Stimulated activated CD4-positive, alpha-beta T cell treated with anti-CD3 and anti-CD28 coated beads, Interleukin-15, amount 100 ng/mL, for 24 hours (primary cell): ENCODE measurements at regions not wholly inside any gene's neighbourhood (a gene's known extent, or its start where the extent isn't known, plus 50 kb on each side); places are given as distances from the start of the nearest gene placed in this dataset.

Experiments used
- DNase-seq: peaks from one replicate; pipeline ENCODE4 v3.0.0-alpha.2; 2020

- DNase-seq = no peak
Observed at GRCh38 chrX:13099121-13099520, 54.7 kb upstream of the FAM9C start.

- DNase-seq = no peak
Observed at GRCh38 chrX:13096728-13097127, 52.3 kb upstream of the FAM9C start.

GRCh38 chrX:13094828-13095341 lies 50.5 kb upstream of the FAM9C start:
- DNase-seq = no peak

GRCh38 chrX:13094374-13094773 lies 50.0 kb upstream of the FAM9C start:
- no peak for DNase-seq
